ENCODE measurements at regions not wholly inside any gene's neighbourhood (a gene's known extent, or its start where the extent isn't known, plus 50 kb on each side); places are given as distances from the start of the nearest gene placed in this dataset.

DNA sequence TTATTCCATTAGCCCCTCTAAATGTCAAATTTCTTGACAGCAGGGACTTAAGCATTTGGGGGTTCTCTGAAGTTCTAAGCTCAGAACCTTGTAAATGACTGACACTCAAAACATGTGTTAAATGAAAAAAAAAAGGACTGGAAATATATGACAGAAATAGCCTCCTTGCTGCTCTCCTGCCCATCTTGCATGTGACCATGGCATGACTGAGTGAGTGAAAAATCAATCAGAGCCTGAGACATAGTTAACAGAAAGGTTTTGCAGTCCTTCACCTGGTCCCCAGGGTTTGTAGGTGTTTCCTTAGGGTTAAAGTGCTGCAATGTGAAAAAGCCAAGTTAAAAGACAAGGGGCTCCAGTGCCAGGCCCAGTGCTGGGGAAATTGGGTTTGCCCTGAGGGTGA lies 168.1 kb downstream of the ZBTB18 start:
- POLR2A ChIA-PET, result no interaction called here
- Histone ChIP-seq H3K9me3 (ENCODE audit: control insufficient read depth, insufficient read depth, low read depth, low read length) (no peaks in the 10 kb centered on the region), H3K27ac (ENCODE audit: extremely low read depth, low read depth, low read length) (no peak overlapping the region), H3K4me1 (ENCODE audit: control insufficient read depth, insufficient read depth, low read length) (peaks cover 4% of the 10 kb centered on the region), H3K4me3 (ENCODE audit: low read depth, low read length) (no peak overlapping the region), H3K36me3 (ENCODE audit: control insufficient read depth in 2 of 2, insufficient read depth in 1 of 2, low read length in 2 of 2) (no peaks in the 10 kb centered on the region)
- CTCF ChIA-PET, result interaction anchor here (0.8 to 1.2 kb wide), 3 partner anchors 12 to 287 kb away, joined by 3 to 4 read pairs (median 3); no protein-coding TSS in a partner anchor
- TF ChIP-seq ZNF266 (tag by site-specific recombination; IDR thresholded peaks at IDR 0.05; ENCODE audit: low read depth) (no peak), ZNF747 (tag by site-specific recombination; IDR thresholded peaks at IDR 0.05) (no peak), ZNF530 (tag by site-specific recombination; IDR thresholded peaks at IDR 0.05; ENCODE audit: low read depth) (no peak), ZNF394 (tag by site-specific recombination; IDR thresholded peaks at IDR 0.05; ENCODE audit: borderline replicate concordance) (no peak), ZSCAN16 (tag by site-specific recombination; IDR thresholded peaks at IDR 0.05) (no peak), ZFP3 (tag by site-specific recombination; IDR thresholded peaks at IDR 0.05; ENCODE audit: low read depth) (no peak), IKZF3 (tag by site-specific recombination; IDR thresholded peaks at IDR 0.05) (no peak), ZNF169 (tag by site-specific recombination; IDR thresholded peaks at IDR 0.05) (no peak)
- TF ChIP-seq, protein P1, sequence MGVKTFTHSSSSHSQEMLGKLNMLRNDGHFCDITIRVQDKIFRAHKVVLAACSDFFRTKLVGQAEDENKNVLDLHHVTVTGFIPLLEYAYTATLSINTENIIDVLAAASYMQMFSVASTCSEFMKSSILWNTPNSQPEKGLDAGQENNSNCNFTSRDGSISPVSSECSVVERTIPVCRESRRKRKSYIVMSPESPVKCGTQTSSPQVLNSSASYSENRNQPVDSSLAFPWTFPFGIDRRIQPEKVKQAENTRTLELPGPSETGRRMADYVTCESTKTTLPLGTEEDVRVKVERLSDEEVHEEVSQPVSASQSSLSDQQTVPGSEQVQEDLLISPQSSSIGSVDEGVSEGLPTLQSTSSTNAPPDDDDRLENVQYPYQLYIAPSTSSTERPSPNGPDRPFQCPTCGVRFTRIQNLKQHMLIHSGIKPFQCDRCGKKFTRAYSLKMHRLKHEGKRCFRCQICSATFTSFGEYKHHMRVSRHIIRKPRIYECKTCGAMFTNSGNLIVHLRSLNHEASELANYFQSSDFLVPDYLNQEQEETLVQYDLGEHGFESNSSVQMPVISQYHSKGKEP (tag by site-specific recombination; IDR thresholded peaks at IDR 0.05), result no peak
- TF ChIP-seq, protein P2, sequence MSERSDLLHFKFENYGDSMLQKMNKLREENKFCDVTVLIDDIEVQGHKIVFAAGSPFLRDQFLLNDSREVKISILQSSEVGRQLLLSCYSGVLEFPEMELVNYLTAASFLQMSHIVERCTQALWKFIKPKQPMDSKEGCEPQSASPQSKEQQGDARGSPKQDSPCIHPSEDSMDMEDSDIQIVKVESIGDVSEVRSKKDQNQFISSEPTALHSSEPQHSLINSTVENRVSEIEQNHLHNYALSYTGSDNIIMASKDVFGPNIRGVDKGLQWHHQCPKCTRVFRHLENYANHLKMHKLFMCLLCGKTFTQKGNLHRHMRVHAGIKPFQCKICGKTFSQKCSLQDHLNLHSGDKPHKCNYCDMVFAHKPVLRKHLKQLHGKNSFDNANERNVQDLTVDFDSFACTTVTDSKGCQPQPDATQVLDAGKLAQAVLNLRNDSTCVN (tag by site-specific recombination; optimal IDR thresholded peaks at IDR 0.05), result no peak
- TF ChIP-seq, protein P3, sequence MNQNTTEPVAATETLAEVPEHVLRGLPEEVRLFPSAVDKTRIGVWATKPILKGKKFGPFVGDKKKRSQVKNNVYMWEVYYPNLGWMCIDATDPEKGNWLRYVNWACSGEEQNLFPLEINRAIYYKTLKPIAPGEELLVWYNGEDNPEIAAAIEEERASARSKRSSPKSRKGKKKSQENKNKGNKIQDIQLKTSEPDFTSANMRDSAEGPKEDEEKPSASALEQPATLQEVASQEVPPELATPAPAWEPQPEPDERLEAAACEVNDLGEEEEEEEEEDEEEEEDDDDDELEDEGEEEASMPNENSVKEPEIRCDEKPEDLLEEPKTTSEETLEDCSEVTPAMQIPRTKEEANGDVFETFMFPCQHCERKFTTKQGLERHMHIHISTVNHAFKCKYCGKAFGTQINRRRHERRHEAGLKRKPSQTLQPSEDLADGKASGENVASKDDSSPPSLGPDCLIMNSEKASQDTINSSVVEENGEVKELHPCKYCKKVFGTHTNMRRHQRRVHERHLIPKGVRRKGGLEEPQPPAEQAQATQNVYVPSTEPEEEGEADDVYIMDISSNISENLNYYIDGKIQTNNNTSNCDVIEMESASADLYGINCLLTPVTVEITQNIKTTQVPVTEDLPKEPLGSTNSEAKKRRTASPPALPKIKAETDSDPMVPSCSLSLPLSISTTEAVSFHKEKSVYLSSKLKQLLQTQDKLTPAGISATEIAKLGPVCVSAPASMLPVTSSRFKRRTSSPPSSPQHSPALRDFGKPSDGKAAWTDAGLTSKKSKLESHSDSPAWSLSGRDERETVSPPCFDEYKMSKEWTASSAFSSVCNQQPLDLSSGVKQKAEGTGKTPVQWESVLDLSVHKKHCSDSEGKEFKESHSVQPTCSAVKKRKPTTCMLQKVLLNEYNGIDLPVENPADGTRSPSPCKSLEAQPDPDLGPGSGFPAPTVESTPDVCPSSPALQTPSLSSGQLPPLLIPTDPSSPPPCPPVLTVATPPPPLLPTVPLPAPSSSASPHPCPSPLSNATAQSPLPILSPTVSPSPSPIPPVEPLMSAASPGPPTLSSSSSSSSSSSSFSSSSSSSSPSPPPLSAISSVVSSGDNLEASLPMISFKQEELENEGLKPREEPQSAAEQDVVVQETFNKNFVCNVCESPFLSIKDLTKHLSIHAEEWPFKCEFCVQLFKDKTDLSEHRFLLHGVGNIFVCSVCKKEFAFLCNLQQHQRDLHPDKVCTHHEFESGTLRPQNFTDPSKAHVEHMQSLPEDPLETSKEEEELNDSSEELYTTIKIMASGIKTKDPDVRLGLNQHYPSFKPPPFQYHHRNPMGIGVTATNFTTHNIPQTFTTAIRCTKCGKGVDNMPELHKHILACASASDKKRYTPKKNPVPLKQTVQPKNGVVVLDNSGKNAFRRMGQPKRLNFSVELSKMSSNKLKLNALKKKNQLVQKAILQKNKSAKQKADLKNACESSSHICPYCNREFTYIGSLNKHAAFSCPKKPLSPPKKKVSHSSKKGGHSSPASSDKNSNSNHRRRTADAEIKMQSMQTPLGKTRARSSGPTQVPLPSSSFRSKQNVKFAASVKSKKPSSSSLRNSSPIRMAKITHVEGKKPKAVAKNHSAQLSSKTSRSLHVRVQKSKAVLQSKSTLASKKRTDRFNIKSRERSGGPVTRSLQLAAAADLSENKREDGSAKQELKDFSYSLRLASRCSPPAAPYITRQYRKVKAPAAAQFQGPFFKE (tag by site-specific recombination; IDR thresholded peaks at IDR 0.05; ENCODE audit: borderline replicate concordance), result no peak
- TF ChIP-seq, protein P4, sequence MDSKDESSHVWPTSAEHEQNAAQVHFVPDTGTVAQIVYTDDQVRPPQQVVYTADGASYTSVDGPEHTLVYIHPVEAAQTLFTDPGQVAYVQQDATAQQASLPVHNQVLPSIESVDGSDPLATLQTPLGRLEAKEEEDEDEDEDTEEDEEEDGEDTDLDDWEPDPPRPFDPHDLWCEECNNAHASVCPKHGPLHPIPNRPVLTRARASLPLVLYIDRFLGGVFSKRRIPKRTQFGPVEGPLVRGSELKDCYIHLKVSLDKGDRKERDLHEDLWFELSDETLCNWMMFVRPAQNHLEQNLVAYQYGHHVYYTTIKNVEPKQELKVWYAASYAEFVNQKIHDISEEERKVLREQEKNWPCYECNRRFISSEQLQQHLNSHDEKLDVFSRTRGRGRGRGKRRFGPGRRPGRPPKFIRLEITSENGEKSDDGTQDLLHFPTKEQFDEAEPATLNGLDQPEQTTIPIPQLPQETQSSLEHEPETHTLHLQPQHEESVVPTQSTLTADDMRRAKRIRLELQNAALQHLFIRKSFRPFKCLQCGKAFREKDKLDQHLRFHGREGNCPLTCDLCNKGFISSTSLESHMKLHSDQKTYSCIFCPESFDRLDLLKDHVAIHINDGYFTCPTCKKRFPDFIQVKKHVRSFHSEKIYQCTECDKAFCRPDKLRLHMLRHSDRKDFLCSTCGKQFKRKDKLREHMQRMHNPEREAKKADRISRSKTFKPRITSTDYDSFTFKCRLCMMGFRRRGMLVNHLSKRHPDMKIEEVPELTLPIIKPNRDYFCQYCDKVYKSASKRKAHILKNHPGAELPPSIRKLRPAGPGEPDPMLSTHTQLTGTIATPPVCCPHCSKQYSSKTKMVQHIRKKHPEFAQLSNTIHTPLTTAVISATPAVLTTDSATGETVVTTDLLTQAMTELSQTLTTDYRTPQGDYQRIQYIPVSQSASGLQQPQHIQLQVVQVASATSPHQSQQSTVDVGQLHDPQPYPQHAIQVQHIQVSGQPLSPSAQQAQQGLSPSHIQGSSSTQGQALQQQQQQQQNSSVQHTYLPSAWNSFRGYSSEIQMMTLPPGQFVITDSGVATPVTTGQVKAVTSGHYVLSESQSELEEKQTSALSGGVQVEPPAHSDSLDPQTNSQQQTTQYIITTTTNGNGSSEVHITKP (tag by site-specific recombination; IDR thresholded peaks at IDR 0.05), result no peak

DNA sequence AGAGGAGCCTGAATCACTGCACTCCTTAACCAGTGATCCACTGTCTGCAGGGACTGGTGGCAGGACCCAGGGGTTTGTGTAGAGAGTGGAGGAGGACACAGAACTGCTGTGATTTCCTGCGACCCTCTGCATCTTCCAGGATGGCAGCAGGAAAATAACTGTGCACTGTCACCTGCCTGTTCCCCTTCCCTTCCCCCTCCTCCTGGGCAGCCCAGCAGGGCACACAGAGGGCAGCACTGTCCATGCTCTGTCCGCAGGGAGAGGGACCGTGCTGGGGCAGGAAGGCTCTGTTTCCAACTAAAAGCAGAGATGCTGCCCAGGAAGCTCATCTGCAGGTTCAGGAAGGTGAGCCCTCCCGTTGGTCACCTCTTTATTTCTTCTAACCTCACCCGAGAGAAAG lies 168.7 kb downstream of the ZBTB18 start:
- H3K36me3 ChIP-seq (ENCODE audit: control insufficient read depth in 2 of 2, insufficient read depth in 1 of 2, low read length in 2 of 2), result no peaks in the 10 kb centered on the region
- CTCF ChIA-PET, result no interaction called here
- H3K27ac ChIP-seq (ENCODE audit: extremely low read depth, low read depth, low read length), result no peak overlapping the region
- no peaks in the 10 kb centered on the region for H3K9me3 ChIP-seq (ENCODE audit: control insufficient read depth, insufficient read depth, low read depth, low read length)
- POLR2A ChIA-PET, result interaction anchor here (0.5 kb wide), 1 partner anchor 255 kb away, joined by 3 read pairs; no protein-coding TSS in a partner anchor
- H3K4me1 ChIP-seq (ENCODE audit: control insufficient read depth, insufficient read depth, low read length), result no peaks in the 10 kb centered on the region
- H3K4me3 ChIP-seq (ENCODE audit: low read depth, low read length), result no peak overlapping the region
- TF ChIP-seq OVOL3 (tag by site-specific recombination; IDR thresholded peaks at IDR 0.05) (no peak), ZNF792 (tag by site-specific recombination; IDR thresholded peaks at IDR 0.05) (no peak), EGR2 (tag by site-specific recombination; IDR thresholded peaks at IDR 0.05; ENCODE audit: low read depth) (no peak)
- TF ChIP-seq, protein P5, sequence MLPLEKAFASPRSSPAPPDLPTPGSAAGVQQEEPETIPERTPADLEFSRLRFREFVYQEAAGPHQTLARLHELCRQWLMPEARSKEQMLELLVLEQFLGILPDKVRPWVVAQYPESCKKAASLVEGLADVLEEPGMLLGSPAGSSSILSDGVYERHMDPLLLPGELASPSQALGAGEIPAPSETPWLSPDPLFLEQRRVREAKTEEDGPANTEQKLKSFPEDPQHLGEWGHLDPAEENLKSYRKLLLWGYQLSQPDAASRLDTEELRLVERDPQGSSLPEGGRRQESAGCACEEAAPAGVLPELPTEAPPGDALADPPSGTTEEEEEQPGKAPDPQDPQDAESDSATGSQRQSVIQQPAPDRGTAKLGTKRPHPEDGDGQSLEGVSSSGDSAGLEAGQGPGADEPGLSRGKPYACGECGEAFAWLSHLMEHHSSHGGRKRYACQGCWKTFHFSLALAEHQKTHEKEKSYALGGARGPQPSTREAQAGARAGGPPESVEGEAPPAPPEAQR (tag by site-specific recombination; IDR thresholded peaks at IDR 0.05), result no peak
- TF ChIP-seq, protein P6, sequence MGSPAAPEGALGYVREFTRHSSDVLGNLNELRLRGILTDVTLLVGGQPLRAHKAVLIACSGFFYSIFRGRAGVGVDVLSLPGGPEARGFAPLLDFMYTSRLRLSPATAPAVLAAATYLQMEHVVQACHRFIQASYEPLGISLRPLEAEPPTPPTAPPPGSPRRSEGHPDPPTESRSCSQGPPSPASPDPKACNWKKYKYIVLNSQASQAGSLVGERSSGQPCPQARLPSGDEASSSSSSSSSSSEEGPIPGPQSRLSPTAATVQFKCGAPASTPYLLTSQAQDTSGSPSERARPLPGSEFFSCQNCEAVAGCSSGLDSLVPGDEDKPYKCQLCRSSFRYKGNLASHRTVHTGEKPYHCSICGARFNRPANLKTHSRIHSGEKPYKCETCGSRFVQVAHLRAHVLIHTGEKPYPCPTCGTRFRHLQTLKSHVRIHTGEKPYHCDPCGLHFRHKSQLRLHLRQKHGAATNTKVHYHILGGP (tag by site-specific recombination; IDR thresholded peaks at IDR 0.05), result no peak
